ENCODE measurements at regions not wholly inside any gene's neighbourhood (a gene's known extent, or its start where the extent isn't known, plus 50 kb on each side); places are given as distances from the start of the nearest gene placed in this dataset.
"Not testable (repeated sequence)": the region's sequence is repeated elsewhere in the genome, so short reads cannot be mapped to it uniquely, and the experiment has no call there.

DNA sequence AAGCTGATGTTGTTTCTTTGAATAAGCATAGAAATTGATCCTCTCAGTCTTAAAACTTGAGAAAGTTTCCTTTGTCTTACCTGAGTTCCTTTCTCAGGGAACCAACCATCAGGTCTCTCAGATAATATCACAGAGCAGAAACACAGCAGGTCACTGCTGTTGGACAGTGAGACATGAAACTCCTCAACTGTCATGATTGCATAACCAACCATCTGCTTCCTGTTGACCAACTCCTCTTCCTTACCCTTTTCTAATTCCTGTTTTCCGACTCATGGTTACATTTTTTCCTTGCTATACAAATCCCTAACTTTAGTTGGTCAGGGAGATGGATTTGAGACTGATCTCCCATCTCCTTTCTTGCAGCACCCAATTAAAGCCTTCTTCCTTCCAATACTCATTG, 845.3 kb downstream of the FAM181B start:
- no peak for DNase-seq (ENCODE audit: low read depth)

DNA sequence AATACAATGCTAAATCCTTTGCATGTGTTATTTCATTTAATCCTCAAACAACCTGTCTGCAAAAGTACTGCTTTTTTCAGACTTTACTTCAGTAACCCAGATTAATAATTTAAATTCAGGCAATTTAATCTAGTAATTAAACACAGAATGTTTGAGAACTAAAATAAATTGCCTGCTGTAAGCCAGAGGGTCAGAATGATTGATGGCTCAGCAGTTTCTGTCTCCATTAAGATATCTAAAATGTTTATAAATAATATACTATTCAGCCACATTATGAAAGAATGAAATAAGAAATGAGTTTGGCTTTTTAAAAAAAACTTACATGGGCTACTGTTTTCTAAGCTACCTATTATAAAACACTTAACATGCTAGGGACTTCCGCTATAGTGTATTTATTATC, 846.0 kb downstream of the FAM181B start:
- no peak for DNase-seq (ENCODE audit: low read depth)

DNA sequence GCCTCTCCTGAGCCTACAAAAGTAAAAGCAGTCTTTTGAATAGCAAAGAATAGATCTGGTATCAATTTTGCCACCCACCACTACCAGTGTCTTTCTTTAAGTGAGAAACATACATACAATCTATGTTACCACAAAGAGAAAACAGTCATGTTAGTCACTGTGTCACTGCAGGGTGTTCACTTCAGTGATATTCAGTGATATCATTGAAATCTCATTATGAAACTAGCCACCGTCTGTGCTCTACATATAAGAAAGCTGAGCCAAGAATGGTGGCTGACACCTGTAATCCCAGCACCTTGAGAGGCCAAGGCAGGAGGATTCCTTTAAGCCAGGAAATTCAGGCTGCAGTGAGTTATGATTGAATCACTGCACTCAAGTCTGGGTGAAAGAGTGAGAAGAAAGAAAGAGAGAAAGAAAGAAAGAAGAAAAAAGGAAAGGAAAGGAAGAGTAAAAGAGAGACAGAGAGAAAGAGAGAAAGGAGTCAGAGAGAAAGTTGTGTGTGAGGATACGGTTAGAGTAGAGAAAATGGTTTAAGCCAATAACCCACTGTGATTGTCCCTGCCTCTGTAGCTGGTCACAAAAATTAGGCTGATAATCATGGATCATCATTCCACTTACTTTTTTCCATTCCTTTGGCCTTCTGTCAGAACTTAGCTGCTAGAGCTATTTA, 847.1 kb downstream of the FAM181B start:
- DNase-seq (ENCODE audit: low read depth), result no peak

DNA sequence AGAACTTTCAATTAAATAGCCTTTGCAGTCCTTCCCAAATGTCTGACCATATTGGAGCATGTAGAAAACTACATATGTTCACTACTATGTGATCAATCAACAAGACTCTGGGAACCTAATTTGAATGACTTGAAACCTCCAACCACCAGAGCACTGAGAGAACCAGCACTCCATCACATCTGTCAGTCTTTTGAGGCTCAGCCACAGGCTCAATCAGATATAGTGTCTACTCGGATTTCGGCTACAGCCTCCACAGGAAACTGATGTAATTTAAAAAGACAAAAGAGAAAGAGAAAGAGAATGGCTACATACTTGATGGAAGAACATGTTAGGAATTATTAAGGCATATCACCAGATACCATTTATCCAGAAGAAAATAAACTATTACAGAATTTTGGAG, 859.0 kb downstream of the FAM181B start:
- no peak for DNase-seq (ENCODE audit: low read depth)

DNA sequence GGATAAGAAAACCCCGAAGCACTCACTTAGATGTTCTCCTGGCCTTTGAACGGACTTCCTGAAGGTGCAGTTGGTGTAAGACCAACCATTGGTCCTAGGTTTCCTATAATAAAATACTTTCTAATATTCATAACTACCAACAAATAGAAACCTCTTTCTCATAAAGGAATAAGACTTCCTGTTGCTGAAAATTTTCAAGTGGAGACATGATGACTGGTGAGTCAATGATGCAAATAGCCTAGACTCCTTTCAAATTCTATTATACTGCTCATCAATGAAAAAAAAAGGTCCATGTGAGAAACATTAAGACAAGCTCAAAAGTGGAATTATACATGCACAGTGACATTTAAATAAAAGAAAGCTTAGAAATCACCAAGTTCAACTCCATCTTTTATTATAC, 862.8 kb downstream of the FAM181B start:
- DNase-seq (ENCODE audit: low read depth), result no peak

DNA sequence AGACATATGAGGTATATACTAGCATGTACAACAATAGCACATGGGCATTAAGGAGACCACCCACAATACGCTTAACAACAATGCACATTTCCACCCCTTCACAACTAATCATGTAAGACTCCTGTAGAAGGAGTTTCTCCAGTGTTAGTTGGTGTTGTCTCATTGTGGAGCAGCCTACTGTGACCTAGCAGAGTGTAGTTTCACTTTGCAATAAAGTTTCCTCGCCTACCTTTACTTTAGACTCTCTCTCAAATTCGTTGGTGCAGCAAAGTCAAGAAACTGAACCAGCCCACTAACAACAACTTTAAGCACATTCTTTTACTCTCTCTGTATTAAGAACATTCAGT, 863.6 kb downstream of the FAM181B start:
- DNase-seq (ENCODE audit: low read depth), result no peak

DNA sequence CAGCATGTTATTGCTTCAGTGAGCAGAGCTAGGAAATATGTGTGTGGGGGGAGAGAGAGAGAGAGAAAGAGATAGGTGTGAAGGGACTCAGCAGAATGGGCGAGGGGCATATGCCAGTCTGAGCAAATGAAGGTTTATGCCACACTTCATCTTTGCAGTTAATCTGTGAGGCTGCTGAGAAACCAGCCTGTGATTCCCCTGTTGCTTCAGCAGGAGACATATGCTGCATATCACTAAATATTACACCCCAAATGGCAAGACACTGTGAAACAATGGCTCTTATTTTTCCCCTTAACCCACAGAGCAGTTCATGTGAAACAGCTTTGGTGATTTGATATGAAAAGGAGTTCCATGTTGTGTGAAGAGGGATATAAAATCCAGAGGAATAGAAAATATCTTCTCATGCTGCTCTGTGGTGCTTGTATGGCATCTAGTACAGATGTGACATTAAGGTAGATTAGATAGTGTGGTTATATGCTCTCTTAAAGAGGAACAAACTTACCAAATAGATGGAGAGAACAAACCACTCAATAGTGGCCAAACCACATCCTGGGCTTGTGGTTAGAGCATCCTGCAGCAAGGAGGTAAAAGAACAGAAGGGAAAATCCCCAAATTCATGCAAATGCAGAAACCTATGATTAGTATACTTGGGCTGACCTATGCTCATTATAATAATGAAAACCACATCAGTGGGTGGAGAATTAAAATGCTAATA, 864.2 kb downstream of the FAM181B start:
- DNase-seq (ENCODE audit: low read depth), result peak; percentile 46

DNA sequence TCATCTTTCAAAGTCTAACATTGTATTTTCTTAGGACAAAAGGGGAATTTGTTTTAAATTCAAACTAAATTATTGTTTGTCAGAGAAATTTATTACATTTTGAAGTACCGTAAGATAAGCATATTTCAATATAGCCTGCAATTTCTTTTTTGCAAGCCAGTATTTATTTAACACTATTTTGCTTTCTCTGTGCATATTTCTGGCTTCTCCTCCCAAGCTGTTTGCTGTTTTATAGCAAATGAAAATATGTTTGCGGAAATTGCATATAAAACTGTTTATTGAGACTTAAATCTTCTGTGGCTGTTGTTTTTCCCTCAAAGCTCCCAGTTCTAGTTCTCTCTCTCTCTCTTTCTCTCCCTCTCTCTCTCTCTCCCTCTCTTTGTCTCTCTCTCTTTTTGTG, 866.8 kb downstream of the FAM181B start:
- DNase-seq (ENCODE audit: low read depth), result no peak

DNA sequence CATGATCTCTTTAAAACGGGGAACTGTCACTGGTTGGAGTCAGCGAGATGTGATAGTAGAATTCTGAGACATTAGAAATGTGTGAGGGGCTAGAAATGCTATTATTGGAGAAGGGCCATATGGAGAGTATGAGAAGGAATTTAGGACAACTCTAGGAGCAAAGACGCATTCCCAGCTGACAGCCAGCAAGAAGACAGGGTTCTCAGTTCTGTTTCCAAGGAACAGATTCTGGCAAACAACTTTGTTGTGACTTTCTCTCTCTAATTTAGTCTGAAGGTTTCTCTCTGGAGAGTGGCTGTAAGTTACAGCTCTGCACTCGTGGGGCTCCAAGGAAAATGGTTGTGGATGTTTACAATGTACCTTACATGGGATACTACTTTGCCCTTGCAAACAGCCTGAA, 876.3 kb downstream of the FAM181B start:
- no peak for DNase-seq (ENCODE audit: low read depth)

DNA sequence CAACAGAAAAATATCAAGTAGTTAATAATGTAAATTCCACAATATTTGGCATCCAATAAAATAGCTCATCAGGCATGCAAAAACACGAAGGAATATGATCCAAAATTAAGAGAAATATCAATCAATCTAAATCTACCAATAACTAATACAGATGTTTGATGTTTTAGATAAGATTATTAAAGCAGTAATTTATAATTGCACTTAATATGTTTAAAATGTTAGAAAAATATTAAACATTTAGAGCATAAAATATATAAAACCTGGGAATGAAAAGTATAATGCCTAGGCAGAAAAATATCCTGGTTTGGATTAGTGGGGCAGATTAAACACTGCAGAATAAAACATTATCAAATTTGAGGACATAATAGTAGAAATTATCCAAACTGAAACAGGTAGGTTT, 879.9 kb downstream of the FAM181B start:
- no peak for DNase-seq (ENCODE audit: low read depth)

DNA sequence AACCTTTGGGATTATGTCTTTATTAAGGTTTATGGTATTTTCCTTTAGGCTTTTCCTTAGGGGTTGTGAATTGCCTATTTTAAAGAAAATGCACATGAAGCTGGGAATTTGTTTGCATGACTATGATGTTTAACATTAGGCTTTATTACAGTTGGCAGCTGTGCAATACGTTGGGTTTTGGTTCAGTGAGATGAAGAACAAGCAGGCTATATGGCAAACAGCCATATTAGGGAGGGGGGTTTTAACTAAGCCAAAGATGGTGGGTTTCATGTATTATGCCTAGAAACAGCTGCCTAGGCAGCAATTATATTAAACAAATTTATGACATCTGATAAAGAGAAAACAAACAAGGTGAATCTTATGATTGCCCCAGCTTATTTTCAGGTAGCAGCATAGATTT, 880.8 kb downstream of the FAM181B start:
- no peak for DNase-seq (ENCODE audit: low read depth)

DNA sequence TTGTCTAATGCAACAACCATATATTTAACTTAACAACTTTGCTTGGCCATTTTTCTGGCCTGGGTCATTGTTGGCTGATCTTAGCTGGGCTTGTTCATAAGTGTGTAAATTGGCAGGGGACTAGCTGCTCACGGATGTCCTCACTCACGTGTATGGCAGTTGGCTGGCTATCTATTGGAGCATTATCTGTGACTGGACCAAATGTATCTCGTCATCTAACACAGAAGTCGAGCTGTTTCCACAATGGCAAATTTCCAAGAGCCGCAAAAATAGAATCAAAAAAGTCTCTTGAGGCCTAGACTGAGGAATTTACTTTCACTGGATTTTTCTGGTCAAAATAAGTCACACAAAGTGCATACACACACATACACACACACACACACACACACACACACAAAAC, 893.3 kb downstream of the FAM181B start:
- no peak for DNase-seq (ENCODE audit: low read depth)

DNA sequence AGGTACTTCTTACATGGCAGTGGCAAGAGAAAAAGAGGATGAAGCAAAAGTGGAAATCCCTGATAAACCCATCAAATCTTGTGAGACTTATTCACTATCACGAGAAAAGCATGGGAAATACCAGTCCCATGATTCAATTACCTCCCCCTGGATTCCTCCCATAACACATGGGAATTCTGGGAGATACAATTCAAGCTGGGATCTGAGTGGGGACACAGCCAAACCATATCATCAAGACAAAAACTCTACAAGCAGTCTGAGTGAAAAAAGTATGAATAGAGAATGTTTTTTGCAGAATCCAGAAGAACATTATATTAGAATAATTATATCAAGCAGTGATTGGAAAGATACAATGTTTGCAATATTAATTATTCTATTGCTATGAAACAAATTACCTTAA, 893.7 kb downstream of the FAM181B start:
- DNase-seq (ENCODE audit: low read depth), result no peak

DNA sequence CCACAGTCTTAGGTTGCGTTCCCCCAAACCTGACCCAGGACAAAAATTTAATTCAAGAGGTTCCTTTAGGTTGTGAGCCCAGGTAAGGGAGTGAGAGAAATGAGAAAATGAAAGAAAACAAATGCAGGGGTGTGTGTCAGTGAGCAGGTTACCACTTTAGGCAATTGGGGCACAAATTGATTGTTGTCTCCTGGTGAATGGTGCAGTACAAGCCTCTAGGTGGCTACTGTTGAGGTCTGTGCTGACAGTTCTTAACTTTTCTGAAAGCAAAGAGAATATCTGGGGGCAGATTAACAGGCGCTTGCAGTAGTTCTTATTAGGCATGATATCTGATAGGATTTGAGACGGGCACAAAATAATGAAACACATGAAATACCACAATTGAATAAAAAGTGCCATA, 894.6 kb downstream of the FAM181B start:
- no peak for DNase-seq (ENCODE audit: low read depth)

DNA sequence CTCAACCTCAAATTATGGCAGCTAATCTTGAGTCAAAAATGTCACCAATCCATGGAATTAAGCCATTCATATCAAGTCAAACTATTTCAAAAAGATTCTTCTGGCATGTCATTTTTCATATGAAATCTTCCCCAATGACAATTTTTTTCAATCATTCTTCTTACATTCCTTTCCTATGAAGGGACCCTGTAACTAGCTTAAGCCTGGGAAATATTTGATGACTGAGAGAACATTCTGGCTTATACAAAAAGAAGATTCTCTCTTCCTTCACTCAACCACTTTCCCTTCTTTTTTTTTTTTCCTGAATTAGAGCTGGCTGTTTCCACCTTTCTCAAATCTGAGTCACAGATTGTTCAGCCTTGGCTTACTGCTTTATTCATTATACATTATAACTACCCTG, 903.7 kb downstream of the FAM181B start:
- no peak for DNase-seq (ENCODE audit: low read depth)

DNA sequence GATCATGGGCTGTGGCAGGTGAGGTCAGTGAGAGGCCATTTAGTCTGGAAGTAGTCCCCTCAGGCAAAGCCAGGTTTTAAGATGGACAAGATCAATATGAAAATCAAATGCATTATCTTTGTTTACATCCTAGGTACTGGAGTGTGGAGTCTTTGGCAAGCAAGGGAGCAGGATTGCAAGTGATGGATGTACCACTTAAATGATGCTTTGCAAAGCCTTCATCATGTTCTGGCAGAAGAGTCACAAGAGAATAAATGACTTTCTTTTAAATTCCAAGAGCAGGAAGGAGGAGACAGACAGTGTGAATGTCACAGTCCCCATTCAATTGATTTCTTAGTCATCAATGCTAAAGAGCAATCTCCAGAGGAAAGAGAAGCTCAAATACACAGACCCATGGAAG, 908.3 kb downstream of the FAM181B start:
- DNase-seq (ENCODE audit: low read depth), result no peak

DNA sequence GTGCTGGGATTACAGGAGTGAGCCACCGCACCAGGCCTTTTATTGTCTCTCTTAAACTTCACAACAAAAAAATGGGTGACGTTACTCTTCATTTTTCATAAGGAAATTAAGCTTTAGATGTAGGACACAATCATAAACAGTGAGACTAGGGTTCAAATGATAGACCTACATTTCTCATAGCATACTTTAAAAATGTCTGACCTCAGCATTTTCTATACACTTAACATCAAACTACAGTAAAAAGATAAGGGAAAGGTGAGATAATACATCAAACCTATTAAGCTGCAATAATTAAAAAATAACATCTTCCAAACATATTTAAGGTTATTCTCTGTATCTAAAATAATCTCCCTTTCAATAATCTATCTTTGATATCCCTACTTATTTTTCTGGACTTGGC, 914.2 kb downstream of the FAM181B start:
- no peak for DNase-seq (ENCODE audit: low read depth)

DNA sequence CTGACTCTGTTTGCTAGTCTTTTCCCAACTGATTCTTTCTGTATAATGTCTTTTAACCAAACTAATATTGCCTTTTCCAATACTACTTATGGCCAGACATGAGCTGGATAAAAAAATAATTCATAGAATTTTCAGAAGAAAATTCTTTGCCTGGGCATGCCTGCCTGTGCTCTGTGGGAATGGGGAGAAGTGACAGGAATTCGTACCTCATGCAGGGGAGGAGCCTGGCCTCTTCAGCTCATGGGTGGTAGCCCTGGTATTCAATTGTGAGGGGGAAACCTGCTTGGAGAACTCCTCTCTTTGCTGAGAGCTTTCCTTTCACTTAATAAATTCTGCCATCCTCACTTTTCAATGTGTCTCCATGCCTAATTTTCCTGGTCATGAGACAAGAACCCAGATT, 928.8 kb downstream of the FAM181B start:
- DNase-seq (ENCODE audit: low read depth), result no peak

DNA sequence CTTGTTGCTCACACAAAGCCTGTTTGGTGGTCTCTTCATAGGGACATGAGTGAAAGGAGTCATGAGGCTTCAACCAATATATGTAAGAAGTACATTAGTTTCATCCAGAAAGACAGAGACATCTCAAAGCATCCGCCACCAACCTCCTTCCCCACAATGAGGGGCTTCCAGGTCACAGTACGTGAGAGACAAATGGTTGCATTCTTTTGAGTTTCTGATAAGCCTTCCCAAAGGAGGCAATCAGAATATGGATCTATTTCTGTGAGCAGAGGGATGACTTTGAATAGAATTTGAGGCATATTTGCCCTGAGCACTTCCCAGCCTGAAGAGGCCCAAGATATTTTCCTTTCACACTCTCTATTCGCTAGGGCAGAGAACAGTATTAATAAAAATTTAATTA, 931.1 kb downstream of the FAM181B start:
- no peak for DNase-seq (ENCODE audit: low read depth)

DNA sequence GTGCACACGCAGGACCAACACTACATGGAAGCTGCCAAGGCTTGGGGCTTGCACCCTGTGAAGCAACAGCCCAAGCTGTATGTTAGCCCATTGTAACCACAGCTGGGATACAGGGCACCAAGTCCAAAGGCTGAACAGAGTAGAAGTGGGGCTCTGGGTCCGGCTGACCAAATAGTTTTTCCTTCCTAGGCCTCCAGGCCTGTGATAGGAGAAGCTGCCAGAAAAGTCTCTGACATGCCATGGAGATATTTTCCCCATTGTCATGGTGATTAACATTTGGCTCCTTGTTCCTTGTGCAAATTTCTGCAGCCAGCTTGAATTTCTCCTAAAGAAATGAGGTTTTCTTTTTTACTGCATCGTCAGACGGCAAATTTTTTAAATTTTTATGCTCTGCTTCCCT, 941.2 kb downstream of the FAM181B start:
- no peak for DNase-seq (ENCODE audit: low read depth)

DNA sequence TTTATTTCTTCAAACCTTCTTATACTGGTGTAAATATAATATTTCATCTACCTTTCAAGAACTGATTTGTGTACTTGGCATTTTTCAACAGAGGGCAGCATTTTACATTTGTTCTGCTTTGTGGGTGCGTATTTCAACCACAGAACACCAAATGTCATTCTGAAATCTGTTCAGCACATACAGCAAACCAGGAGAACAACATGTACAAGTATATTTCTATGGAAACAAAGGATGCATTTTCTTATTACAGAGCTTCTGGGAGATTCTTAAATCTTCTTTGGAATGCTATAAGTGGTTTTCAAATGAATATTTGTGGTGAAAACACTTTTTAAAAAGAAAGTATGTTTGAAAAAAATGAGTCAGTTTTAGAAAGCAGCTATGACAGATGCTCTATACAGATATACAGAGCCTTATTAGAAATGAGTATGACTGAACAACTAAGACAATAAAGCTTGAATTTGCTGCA, 946.0 kb downstream of the FAM181B start:
- DNase-seq (ENCODE audit: low read depth), result no peak

DNA sequence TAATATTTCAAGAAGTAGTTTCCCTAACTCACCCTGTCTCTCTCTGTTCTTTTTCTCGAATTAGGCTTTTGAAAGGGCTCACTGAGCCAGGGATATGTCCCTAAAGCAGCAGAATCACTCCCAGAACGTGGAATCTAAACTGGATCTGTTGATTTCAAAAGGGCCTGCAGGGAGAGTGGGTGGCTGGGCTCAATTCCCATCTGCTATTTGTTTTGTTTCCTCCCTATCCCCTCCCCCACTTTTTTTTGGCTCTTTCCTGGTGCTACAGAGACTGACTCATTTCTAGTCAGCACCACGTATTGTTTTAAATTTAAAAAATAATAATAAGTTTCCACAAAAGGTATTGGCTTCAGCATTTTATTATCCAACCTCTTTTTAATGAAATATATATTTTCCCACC, 961.5 kb downstream of the FAM181B start:
- DNase-seq (ENCODE audit: low read depth), result no peak

DNA sequence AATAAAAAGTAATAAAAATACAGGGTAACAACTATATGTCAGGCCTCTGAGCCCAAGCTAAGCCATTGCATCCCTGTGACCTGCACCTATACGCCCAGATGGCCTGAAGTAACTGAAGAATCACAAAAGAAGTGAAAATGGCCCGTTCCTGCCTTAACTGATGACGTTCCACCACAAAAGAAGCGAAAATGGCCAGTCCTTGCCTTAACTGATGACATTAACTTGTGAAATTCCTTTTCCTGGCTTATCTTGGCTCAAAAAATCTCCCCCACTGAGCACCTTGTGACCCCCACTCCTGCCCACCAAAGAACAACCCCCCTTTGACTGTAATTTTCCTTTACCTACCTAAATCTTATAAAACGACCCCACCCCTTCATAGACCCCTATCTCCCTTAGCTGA, 963.8 kb downstream of the FAM181B start:
- DNase-seq (ENCODE audit: low read depth), result not testable (repeated sequence)
